ENCODE measurements at regions not wholly inside any gene's neighbourhood (a gene's known extent, or its start where the extent isn't known, plus 50 kb on each side); places are given as distances from the start of the nearest gene placed in this dataset.
"Not testable (repeated sequence)": the region's sequence is repeated elsewhere in the genome, so short reads cannot be mapped to it uniquely, and the experiment has no call there.

DNA sequence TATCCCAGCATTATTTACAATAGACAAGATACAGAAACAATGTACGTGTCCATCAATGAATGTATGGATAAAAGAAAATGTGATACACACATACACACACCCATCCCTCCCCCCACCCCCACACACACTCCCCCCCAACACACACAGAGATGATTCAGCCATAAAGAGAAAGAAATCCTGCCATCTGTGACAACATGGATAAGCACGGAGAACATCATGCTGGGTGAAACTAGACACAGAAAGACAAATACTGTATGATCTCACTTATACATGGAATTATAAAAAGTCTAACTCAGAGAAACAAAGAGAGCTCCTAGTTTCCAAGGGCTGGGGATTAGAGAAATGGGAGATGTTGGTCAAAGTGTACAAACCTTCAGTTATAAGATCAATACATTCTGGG, 104.8 kb upstream of the LY86 start:
- no peak for DNase-seq

DNA sequence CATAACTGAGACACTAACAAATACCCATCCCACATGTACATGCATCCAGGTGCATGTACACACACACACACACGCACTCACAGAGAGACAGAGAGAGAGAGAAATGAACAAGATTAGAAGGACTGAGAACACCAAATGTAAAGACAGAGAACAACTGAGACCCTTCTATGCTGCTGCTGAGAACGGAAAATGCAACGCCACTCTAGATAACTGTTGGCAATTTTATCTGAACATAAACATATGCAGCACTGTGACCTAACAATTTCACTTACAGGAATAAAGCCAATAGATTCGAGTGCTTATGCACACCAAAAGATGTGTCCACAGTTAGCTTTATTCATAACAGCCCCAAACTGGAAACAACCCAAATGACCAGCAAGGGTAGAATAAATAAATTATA, 103.8 kb upstream of the LY86 start:
- no peak for DNase-seq

DNA sequence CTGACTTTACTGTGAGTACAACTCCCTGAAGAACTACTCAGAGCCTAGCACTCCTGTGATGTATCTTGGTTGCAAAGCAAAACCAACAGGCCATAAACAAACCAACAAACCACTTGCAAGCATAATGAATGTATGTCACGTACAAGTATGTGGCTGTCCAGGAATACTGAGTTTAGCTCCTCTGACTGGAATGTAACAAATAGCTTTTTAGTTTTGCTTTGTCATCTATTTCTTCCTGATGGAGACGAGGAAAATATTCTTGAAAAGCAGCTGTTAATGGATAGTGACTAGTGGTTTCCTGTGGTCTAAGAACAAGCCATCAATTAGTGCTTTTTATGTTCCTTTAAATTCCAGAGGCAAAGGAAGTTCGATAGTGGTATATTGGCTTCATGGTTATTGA, 101.9 kb upstream of the LY86 start:
- DNase-seq, result no peak

DNA sequence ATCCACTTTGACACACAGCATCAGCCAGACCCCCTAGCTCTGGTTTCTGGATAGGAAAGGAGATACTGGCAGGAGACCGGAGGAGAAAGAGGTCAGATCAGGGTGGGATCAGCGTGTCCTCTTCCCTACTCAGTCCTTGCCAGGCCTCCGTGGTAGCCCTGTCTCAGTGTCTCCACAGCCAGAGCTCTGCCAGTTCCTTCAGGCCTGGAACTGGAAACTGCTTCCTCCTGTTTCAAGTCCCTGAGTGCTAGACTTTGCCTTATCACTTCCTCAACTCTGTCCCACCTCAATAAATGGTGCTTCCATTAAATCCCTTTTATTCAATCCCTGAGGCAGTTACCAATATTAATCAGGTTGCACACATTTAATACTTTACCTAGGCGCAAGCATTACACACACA, 96.8 kb upstream of the LY86 start:
- DNase-seq, result no peak

DNA sequence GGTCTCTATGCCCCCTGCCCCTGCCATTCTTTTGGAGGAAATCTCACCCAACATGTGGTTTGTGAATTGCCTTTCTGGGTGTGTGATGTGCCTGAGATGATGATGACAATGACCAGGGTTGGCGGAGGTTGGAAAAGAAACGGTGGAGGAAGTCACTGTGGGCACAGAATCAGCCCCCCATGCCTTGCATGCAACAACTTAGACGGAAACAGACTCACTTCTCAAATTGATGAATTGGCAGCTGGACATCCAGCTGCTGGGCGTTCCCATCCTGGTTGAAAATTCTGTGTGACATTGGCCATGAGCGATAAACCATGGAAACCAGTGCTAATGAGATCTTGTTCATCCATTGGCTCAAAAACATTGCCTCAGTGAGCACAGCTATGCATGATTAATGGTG, 95.8 kb upstream of the LY86 start:
- no peak for DNase-seq

DNA sequence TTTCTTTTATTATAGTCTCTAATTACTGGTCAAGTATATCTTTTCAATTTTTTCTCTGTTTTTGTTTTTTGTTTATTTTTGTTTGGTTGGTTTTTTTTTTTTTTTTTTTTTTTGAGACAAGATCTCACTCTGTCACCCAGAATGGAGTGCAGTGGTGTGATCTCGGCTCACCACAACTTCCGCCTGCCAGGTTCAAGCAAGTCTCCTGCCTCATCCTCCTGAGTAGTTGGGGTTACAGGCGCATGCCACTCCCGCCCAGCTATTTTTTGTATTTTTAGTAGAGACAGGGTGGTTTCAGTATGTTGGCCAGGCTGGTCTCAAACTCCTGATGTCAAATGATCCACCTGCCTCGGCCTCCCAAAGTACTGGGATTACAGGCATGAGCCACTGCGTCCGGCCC, 94.4 kb upstream of the LY86 start:
- DNase-seq, result not testable (repeated sequence)

DNA sequence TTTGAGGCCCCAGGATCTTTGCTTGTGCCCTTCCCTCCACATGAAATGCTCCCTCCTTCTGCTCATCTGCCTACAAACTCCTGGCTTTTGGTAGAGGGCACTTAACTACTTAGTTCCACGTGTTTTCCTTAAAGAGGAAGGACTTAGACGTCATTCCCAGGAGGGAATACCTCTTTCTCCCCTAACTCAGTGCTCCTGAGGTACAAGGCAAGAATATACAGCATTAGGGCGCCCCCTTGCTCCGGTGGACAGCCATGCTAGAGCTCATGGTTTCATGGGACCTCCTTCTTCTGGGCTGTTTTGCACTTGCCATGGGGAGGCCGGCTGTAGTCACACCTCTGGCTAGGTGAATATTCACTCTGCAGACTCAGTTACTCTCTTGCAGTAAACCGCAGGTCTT, 93.8 kb upstream of the LY86 start:
- peak; percentile 80 for DNase-seq

DNA sequence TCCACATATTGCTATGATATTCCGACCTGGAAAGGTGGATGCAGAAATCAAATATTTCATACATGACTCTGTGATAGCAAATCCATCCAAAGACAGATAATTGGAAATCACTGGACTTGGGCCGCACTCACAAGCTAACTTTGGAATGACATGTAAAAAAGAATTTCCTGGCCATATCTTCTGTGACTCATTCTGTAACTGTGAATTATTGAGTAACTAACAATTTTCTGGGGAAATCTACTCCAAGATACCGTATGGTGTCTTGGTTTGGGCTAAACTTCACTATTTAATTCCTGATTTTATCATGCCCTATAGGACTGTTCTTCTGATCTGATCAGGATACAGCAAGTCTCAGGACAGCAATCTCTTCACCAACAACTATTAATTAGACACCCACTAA, 92.7 kb upstream of the LY86 start:
- DNase-seq, result no peak

DNA sequence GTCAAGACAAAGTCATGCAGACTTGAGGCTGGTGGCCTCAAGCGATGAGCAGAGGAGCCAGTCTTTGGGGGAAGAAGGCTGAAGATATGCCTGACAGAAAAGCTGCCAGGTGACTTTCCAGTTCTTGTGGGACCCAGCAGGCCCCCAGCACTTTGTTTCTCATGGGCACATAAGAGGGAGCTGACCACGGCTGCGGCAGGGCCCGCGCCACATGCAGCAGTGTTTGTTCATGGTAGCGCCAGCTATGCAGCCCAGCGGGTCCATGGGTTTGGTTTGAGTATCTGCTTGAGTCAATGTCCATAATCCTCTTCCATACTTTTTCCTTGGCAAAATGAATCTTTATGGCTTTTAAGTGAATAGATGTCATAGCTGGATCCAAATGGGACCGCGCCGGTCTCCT, 91.0 kb upstream of the LY86 start:
- no peak for DNase-seq

DNA sequence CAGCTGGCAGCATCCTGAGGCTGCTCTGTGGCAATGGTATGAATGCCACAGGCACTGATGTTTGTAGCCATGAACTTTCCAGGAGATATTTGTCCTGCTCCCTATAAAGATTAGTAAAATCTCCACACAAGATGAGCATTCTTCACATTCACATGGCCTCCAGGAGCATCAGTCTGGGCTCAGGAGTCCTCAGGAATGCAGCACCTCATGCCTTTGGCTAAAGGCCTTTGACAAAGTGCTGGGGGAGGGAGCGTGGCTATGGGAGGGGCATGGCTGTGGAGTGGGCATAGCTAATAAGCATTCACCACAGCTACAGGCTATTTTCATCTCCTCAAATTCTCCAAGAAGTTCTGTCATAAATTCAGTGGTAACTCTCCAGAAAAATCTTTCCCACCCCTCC, 90.5 kb upstream of the LY86 start:
- no peak for DNase-seq

DNA sequence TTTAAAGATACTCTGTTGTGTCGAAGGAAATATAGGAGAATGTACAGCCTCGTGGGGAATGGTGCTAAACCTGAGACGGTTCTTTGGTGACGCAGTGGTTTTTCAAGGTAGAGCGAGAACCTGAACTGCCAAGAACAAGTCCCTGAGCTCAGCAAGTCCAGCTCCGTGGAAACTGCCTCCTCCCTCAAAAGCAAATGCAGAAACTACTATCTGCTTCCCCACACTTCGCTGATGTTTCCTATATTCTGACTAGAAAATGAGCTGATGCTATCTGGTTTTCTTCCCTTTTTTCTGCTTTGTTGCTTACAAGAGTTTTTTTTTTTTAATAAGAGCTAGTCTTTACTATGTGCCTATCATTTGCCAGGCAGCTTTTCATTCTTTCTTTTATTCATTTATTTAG, 85.3 kb upstream of the LY86 start:
- no peak for DNase-seq

DNA sequence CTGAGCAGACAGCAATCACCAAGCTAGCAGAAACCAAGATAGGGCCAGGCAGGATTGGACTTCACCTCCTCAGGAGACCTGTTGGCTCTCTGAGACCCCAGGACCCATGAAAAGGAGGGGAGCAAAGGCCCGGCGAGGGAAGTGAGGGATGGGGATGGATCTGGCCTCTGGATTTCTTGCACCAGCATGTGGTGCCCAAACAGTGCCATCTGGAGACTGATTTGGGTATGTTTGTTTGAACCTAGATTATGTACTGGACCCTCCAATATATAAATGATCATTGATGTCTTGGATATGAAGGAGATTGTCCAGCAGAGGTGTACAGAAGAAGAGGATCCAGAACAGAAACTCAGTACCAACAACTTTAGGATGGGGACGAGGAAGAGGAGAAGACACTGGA, 83.4 kb upstream of the LY86 start:
- DNase-seq, result no peak

DNA sequence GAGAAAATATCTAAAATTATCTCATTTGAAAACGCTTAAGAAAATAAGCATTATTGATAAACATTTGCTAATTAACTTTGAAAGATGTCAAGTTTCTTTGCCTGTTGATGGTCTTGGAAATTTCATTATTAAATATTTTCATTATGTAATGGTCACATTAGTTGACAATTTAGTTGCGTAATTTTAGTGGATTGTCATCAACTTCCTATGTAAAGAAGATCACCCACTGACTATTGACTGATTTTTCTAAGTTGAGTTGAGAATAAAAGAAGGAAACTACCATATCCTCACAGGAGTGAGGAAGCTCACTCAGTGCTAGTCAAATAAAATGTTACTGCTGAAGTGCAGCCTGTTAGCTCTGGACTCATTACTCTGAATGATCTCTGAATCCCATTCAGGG, 79.9 kb upstream of the LY86 start:
- DNase-seq, result no peak

DNA sequence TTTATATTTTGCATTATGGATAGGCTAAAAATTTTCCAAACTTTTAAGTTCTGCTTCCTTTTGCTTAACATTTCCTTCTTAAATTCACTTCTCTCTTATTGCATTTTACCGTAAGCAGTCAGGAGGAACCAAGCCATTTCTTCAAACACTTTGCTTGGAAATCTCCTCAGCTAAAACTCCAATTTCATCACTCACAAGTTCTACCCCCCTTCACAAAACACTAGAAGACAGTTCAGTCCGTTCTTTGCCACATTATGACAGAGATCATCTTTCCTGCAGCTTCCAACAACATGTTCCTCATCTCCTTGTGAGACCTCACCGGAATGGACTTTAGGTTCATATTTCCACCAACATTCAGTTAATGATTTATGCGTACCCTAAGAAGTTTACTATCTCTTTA, 79.2 kb upstream of the LY86 start:
- no peak for DNase-seq

DNA sequence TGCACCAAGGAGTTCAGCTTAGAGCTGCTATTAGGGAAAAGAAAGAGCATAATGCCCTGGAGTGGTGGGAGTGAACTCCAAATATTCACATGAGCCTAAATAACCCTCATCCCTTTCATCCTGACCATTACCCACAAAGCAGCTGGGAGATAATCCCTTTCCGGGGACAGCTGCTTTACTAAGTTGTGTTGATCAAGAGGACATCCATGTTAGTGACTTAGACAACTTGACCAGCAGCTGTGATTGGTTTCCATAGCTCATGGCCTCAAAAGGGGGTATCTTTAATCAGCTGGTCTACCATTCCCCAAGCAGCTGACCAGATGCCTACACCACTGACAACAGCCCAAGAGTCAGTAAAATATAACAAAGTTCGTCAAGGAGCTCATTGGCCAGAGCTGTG, 75.8 kb upstream of the LY86 start:
- DNase-seq, result no peak

DNA sequence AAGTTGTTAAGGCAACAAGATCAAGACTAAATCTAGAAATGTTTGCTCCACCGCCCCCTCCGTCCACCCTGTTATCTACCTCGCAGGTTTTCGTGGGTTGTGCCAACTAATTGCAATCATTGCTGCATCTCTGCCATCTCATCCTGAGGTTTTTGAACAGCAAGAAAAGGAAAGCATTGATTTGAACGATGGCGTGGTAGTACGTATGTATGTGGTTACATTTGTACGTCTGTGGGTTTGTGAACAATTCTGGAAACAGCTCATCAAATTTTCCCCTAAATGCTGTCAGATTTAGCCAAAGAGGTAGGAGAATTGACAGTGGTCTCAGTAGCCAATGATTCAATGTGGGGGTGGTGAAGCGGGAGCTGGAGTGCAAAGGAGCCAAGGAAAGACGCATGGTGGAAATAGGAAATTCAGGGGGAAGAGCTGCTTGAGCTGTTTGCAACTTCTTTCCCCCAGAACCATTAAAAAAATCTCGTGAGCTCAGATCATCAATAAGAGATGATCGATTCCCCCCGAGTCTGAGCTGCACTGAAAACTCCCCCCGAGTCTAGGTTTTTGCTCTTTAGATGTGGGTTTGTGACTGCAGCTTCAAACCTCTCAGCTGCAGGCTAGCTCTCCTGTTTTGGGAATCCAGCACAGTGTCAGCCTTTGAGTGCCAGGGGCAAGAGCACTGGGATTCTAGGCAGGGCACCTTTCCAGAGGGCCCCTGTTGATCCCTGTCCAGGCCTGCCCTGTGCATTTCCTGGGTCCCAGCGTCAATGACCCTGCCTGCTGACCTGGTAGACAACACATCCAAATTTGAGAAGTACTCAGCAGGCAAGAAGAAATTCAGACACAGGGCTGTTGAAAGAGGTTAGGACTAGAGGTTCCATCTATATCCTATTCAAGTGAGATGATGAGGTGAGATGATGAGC, 72.6 kb upstream of the LY86 start:
- DNase-seq, result no peak

DNA sequence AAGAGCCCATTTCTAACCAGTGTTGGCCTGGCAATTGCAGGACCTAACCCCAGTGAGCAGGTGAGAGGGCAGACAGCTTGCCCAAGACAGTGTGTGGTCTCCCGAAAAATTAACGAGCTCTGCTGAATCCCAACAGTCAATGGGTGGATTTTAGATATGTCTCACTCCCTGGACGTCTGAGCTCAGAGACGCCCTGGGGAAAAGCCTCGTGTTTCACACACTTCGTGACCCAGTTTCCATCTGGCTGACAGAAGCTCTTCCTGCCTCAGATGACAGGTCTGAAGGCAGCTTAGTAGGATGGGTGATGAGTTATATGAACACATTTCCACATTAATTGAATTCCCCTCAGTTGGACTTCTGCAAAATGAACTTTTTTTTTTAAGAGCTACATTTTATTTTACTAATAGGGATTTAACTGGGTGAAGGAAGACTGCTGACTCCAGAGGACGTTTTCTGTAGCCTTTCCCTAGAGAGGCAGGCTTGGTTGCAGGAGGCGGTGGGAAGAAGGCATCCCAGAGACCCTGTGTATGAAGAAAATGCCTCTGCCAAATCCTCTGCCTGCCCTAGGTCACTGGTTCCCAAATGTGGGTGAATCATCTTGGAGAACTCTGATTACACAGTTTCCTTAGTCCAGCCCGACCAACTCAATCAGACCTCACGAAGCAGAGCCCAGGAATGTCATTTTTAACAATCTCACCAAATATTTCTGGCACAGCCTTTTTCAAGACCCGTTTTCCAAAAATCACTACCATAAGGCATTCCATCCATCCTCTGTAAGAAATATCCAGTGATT, 71.7 kb upstream of the LY86 start:
- DNase-seq, result no peak

DNA sequence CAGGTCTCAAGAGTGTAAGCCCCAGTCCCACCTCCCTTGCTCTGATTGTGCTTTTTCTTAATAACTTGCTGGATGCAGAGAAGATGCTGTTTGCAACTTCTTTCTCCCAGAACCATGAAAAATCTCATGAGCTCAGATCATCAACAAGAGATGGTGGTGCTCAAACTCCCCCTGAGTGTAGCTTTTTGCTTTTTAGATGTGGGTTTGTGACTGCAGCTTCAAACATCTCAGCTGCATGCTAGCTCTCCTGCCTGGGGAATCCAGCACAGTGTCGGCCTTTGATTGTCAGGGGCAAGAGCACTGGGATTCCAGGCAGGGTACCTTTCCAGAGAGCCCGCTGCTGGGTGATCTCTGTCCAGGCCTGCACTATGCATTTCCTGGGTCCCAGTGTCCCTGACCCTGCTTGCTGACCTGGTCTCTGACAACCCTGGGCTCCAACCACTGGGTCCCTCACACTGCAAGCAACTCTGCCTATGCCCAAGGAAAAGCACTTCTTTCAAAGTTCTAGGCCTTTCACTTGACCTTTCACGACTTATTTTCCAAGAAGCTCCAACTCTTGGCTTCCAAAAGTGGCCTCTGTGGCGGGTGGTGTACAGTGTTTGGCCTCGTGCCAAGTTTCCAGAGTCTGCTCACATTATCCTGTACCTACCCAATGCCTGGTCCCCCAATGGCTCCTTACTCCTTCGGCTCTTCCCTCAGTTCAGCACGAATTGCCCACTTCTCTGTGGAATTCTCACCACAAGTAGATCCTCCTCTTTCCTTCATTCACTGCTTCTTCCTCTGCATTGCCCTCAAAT, 69.7 kb upstream of the LY86 start:
- DNase-seq, result no peak

DNA sequence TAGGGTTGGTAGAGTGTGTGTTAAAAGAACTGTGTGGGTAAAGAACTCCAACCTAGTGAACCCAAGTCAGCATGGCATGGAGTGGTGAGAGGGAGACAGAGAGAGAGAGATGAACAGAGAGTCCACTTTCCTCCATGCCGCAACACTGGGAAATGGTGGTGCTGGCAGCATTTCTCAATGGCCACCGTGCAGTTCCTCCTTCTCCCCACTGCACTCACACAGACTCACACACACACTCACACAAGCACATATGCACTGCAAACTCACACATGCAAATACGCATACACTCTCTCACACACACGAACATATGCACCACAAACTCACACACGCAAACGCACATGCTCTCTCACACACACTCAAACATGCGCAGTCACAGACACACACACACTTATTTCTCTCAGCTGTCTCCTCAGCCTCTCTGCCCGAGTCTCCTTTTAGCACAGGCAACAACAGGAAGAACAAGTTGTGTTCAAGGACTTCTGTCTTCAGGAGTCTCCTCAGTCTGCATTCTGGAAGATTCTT, 66.5 kb upstream of the LY86 start:
- no peak for DNase-seq

DNA sequence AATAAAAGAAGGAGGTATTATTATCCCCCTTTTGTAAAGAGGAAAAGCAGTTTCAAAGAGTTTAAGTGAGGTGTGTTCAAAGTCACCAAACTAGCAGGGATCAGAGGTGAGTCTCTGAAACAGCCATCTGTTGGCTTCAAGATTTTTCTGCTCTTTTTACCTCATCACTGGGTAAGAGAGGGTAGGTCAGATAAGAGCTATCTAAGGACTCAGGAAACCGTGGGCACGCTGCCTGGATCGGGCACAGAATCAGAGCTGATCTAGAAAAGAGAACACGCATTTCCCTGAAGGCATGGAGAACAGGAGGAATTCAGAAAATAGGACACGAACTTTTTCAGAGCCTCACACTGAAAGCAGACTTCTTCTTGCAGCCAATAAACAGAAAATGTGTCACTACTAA, 65.8 kb upstream of the LY86 start:
- no peak for DNase-seq

DNA sequence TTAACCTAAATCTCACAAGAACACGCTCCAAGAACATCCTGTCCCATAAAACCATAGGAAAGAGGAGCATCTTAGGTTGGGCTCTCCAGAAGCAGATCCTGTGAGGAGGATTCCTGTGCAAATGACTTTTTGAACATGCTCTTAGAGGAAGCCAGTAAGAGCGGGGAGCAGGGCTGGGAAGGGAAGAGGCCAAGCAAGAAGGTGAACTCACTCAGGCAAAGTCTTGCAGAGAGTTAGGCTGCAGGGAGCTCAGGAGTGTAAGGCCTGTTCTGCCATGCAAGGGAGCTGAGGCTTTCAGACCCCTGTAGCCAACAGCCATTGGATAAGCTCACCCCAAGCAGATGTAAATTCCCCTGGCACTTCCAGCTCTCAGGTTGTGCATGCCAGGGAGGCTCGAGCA, 63.6 kb upstream of the LY86 start:
- no peak for DNase-seq

DNA sequence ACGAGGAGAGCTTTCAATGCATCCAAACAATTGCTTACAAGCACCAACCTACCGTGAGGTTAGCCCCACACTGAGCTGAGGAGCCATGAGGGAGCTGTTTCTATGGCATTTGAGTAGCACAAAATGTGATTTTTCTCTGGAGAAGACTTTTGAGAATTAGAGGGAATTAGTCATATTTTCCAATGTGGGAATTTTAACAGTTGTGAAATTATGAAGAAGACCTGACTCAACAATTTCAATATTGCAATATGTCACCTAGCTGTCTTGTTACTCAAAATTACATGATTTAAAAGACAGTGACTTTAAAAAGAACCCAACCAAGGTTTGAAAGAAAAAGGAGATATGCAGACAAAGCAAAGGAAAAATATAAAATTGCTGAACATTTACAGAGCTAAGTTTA, 62.6 kb upstream of the LY86 start:
- DNase-seq, result no peak

DNA sequence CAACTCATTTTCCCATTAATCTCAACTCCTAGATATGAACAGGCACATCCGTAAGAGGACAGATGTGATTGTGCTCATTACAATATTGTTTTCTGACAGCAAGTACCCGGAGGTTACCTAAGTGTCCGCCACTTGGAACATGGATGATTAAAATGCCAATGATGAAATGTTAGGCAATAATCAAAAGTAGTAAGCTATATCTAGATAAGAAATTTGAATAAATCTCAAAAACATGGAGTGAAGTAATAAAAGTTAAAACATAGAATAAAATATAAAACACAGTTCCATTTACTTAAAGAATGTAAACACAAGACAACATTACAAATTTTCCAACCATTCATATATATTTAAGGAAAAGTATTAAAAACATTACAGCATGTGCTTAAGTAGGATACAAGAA, 59.2 kb upstream of the LY86 start:
- no peak for DNase-seq

Data from DMS53 (cell line).